Mucosa of descending colon (tissue), 3 donors: ENCODE measurements at regions not wholly inside any gene's neighbourhood (a gene's known extent, or its start where the extent isn't known, plus 50 kb on each side); places are given as distances from the start of the nearest gene placed in this dataset.

Source experiments
- ATAC-seq: fragments of 200-7000 bp; cut with Tn5 transposase; one replicate; pipeline ENCODE4 v1.9.1; 2020; ENCODE audit warnings: mild to moderate bottlenecking, moderate library complexity
- DNase-seq, 3 donors: peaks; one replicate each; pipeline ENCODE4 v3.0.0-alpha.2; 2020
- H3K36me3 ChIP-seq: fragments of 200-600 bp; one replicate; pipeline ENCODE4 v1.8.0; 2021; ENCODE audit warnings: low read depth, mild to moderate bottlenecking
- H3K4me1 ChIP-seq: fragments of 200-600 bp; one replicate; pipeline ENCODE4 v1.8.0; 2021; ENCODE audit warnings: low read depth, mild to moderate bottlenecking
- H3K4me3 ChIP-seq: fragments of 200-600 bp; one replicate; pipeline ENCODE4 v1.8.0; 2021; ENCODE audit warnings: mild to moderate bottlenecking
- H3K9me3 ChIP-seq: fragments of 200-600 bp; one replicate; pipeline ENCODE4 v1.8.0; 2021; ENCODE audit warnings: mild to moderate bottlenecking
- CTCF ChIP-seq: fragments of 200-600 bp; IDR thresholded peaks from one replicate; pipeline ENCODE4 v1.8.0; 2022; ENCODE audit warnings: antibody characterized with exemption, mild to moderate bottlenecking
- intact Hi-C, 2 donors: fragments of 100-400 bp; cut with DNase I in 1 of 2; cut with micrococcal nuclease in 1 of 2; formaldehyde crosslinking; loops; one replicate each; pipeline versions ENCODE4 v1.11.0 to v1.11.1; 2022; cut with DNase I, micrococcal nuclease
- donor health status: DM: no; HTN: no; CAD: no; lungs with moderate emphysema.
- donor health status: DM: no; HTN: no; CAD: no.
- donor health status: DM: no; HTN: yes; CAD: no.

GRCh38 chr12:3998397-3998796 lies 125.2 kb upstream of the PARP11 start:
- intact Hi-C loops, result loop anchor here (5.0 kb wide), 2 partner anchors 39 to 279 kb away; no protein-coding TSS in a partner anchor
- H3K4me1 ChIP-seq, result peaks cover 7% of the 10 kb centered on the region
- DNase-seq (no peak), ATAC-seq (no peak)
- no peaks in the 10 kb centered on the region for H3K9me3 ChIP-seq
- no peak for TF ChIP-seq CTCF
- H3K36me3 ChIP-seq, result no peaks in the 10 kb centered on the region
- no peak overlapping the region for H3K4me3 ChIP-seq

- Histone ChIP-seq H3K4me1 (peaks cover 7% of the 10 kb centered on the region), H3K36me3 (no peaks in the 10 kb centered on the region), H3K4me3 (no peak overlapping the region), H3K9me3 (no peaks in the 10 kb centered on the region)
- DNase-seq (no peak), ATAC-seq (no peak)
- TF ChIP-seq CTCF, result no peak
- intact Hi-C loops, result loop anchor here (2.0 to 5.0 kb wide), 3 partner anchors 41 to 281 kb away; no protein-coding TSS in a partner anchor
Observed at GRCh38 chr12:3996322-3996721, 123.1 kb upstream of the PARP11 start.

GRCh38 chr12:3995306-3995705 lies 122.1 kb upstream of the PARP11 start:
- ATAC-seq (no peak), DNase-seq (no peak)
- Histone ChIP-seq H3K4me3 (no peak overlapping the region), H3K36me3 (no peaks in the 10 kb centered on the region), H3K4me1 (peaks cover 7% of the 10 kb centered on the region), H3K9me3 (no peaks in the 10 kb centered on the region)
- TF ChIP-seq CTCF, result no peak
- intact Hi-C loops, result loop anchor here (5.0 kb wide), 2 partner anchors 42 to 282 kb away; no protein-coding TSS in a partner anchor

- DNase-seq (no peak), ATAC-seq (no peak)
- Histone ChIP-seq H3K4me3 (no peak overlapping the region), H3K9me3 (no peaks in the 10 kb centered on the region), H3K4me1 (peaks cover 5% of the 10 kb centered on the region), H3K36me3 (no peaks in the 10 kb centered on the region)
- no peak for TF ChIP-seq CTCF
- intact Hi-C loops, result no loop called here
Observed at GRCh38 chr12:3994500-3994899, 121.3 kb upstream of the PARP11 start.

GRCh38 chr12:3992945-3993344 lies 119.7 kb upstream of the PARP11 start:
- no peak for TF ChIP-seq CTCF
- intact Hi-C loops, result no loop called here
- no peaks in the 10 kb centered on the region for H3K9me3 ChIP-seq
- no peaks in the 10 kb centered on the region for H3K4me1 ChIP-seq
- no peak for DNase-seq
- no peak for ATAC-seq
- no peaks in the 10 kb centered on the region for H3K36me3 ChIP-seq
- no peak overlapping the region for H3K4me3 ChIP-seq
